Neuronal stem cell (in vitro differentiated cells): ENCODE measurements at regions not wholly inside any gene's neighbourhood (a gene's known extent, or its start where the extent isn't known, plus 50 kb on each side); places are given as distances from the start of the nearest gene placed in this dataset.

Experiments used
- DNase-seq: peaks from one replicate; pipeline ENCODE4 v3.0.0-alpha.2; 2013; ENCODE audit warnings: low spot score
- H2AFZ ChIP-seq: one replicate; pipeline ENCODE4 v1.6.1; 2013; ENCODE audit warnings: mild to moderate bottlenecking, low read length, inconsistent platforms
- H2AK5ac ChIP-seq: 2 replicates; pipeline ENCODE4 v1.6.1; 2013; ENCODE audit warnings: low read depth, mild to moderate bottlenecking, inconsistent platforms, low read length, moderate library complexity, mixed read lengths
- H2BK120ac ChIP-seq: 2 replicates; pipeline ENCODE4 v1.6.1; 2013; ENCODE audit warnings: low read depth, mild to moderate bottlenecking, inconsistent platforms, low read length, moderate library complexity, mixed read lengths
- H2BK12ac ChIP-seq: one replicate; pipeline ENCODE4 v1.6.1; 2013; ENCODE audit warnings: low read length, inconsistent platforms
- H2BK15ac ChIP-seq: 2 replicates; pipeline ENCODE4 v1.6.1; 2013; ENCODE audit warnings: mild to moderate bottlenecking, low read length, inconsistent platforms, mixed read lengths
- H2BK5ac ChIP-seq: one replicate; pipeline ENCODE4 v1.6.1; 2013; ENCODE audit warnings: inconsistent platforms, mild to moderate bottlenecking, low read length, moderate library complexity
- H3K14ac ChIP-seq: one replicate; pipeline ENCODE4 v1.6.1; 2013; ENCODE audit warnings: low read length, inconsistent platforms
- H3K18ac ChIP-seq: 2 replicates; pipeline ENCODE4 v1.6.1; 2013; ENCODE audit warnings: low read length, inconsistent platforms
- H3K23ac ChIP-seq: 2 replicates; pipeline ENCODE4 v1.6.1; 2013; ENCODE audit warnings: low read depth, mild to moderate bottlenecking, mixed read lengths, low read length, inconsistent platforms; ENCODE audit not compliant: poor library complexity
- H3K27ac ChIP-seq: replicated peaks from 3 replicates; pipeline ENCODE4 v1.5.1; 2013; ENCODE audit warnings: low read length, inconsistent platforms
- H3K27me3 ChIP-seq, 3 experiments: 2 replicates each; pipeline ENCODE4 v1.6.1; 2013; ENCODE audit warnings: low read length in 3 of 3, mild to moderate bottlenecking in 2 of 3, inconsistent platforms in 1 of 3, low read depth in 1 of 3, mixed read lengths in 1 of 3, moderate library complexity in 1 of 3; ENCODE audit not compliant: control insufficient read depth in 3 of 3, insufficient read depth in 3 of 3
- H3K36me3 ChIP-seq, 2 donors: replicated peaks in 1 of 2; 2 replicates each; pipeline ENCODE4 v1.6.1; 2013; ENCODE audit warnings: low read length in 2 of 2; ENCODE audit not compliant: control insufficient read depth in 2 of 2, insufficient read depth in 2 of 2
- H3K4ac ChIP-seq: 2 replicates; pipeline ENCODE4 v1.6.1; 2013; ENCODE audit warnings: inconsistent platforms, mild to moderate bottlenecking, low read length, moderate library complexity
- H3K4me1 ChIP-seq, 2 donors: 1 replicate in 1 of 2; 2 replicates in 1 of 2; pipeline ENCODE4 v1.6.1; 2013; ENCODE audit warnings: low read length in 2 of 2, low read depth in 1 of 2; ENCODE audit not compliant: control insufficient read depth in 2 of 2, insufficient read depth in 1 of 2
- H3K4me2 ChIP-seq: one replicate; pipeline ENCODE4 v1.6.1; 2013; ENCODE audit warnings: mild to moderate bottlenecking, low read length, inconsistent platforms; ENCODE audit not compliant: insufficient read depth, poor library complexity, severe bottlenecking
- H3K4me3 ChIP-seq, 2 donors: 2 replicates each; pipeline ENCODE4 v1.5.1; 2013; ENCODE audit warnings: low read length in 2 of 2, mild to moderate bottlenecking in 2 of 2, inconsistent platforms in 1 of 2, moderate library complexity in 1 of 2
- H3K79me1 ChIP-seq: one replicate; pipeline ENCODE4 v1.6.1; 2013; ENCODE audit warnings: low read depth, mild to moderate bottlenecking, inconsistent platforms, low read length, moderate library complexity
- H3K9ac ChIP-seq: one replicate; pipeline ENCODE4 v1.6.1; 2013; ENCODE audit warnings: mild to moderate bottlenecking, low read depth, low read length, inconsistent platforms; ENCODE audit not compliant: poor library complexity
- H3K9me3 ChIP-seq, 2 donors: replicated peaks in 1 of 2; 2 replicates each; pipeline versions ENCODE3 to v1.6.1; 2013; ENCODE audit warnings: low read length in 2 of 2, mild to moderate bottlenecking in 2 of 2, inconsistent platforms in 1 of 2, low read depth in 1 of 2, mixed read lengths in 1 of 2, moderate library complexity in 1 of 2; ENCODE audit not compliant: control insufficient read depth in 2 of 2, insufficient read depth in 1 of 2
- H4K8ac ChIP-seq: one replicate; pipeline ENCODE4 v1.6.1; 2013; ENCODE audit warnings: low read depth, mild to moderate bottlenecking, inconsistent platforms, low read length, moderate library complexity
- H4K91ac ChIP-seq: one replicate; pipeline ENCODE4 v1.6.1; 2013; ENCODE audit warnings: low read length, low read depth, mild to moderate bottlenecking, inconsistent platforms; ENCODE audit not compliant: poor library complexity
- WGBS, 2 donors: extraction: QIAGEN DNeasy Blood & Tissue Kit; methylation state at CpG; one replicate each; pipeline ENCODE4 v1.1.7; 2013; ENCODE audit warnings: missing lambda C conversion rate in 2 of 2, mixed read lengths in 1 of 2; ENCODE audit not compliant: insufficient read length in 2 of 2, insufficient replicate concordance in 1 of 2; ENCODE audit errors: extremely low coverage in 2 of 2; 5-methylcytosine and 5-hydroxymethylcytosine counted together

DNA sequence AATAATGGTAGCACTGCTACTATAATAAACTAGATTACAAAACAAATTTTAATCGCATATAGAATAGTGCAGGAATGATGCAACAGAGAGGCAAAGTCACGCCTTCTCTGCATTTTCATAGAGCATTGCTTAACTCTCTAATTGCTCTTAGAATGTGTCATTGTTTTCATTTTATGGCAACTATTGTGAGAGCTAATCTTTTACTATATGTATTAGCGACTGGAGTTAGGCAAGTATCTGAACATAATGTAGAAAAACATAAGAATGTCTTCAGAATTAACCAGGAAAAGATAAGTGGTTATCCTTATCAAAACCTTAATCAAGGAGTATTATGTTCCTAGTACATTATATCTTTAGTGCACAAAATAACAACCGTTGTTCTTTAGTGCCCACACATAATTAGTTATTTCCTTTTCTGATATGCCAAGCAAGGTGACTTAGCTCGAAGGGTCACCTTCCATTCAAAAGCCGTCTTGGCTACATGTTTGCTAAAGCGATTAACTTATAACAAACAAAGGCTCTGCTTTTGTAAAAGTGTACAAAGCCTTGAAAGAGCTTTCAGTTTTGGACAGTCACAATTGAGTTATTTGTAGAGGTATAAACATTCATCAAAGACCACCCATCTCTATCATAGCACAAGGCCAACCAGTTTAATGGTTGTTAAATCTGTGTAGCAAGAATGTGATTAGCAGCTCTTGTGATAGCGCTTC lies 1328.9 kb downstream of the ROBO2 start:
- H2BK5ac ChIP-seq, result no peak overlapping the region
- H3K4me1 ChIP-seq, result no peaks in the 10 kb centered on the region
- H3K14ac ChIP-seq, result no peak overlapping the region
- H3K36me3 ChIP-seq, result no peaks in the 10 kb centered on the region
- H3K4me3 ChIP-seq, result no peak overlapping the region
- no peak overlapping the region for H3K9ac ChIP-seq
- H3K9me3 ChIP-seq, result no peaks in the 10 kb centered on the region
- no peak overlapping the region for H2AFZ ChIP-seq
- H3K27me3 ChIP-seq, result no peaks in the 10 kb centered on the region
- H3K27ac ChIP-seq, result no peak overlapping the region
- H3K4ac ChIP-seq, result no peak overlapping the region
- H3K23ac ChIP-seq, result no peak overlapping the region
- DNase-seq, result no peak
- H2BK120ac ChIP-seq, result no peak overlapping the region
- H3K79me1 ChIP-seq, result no peaks in the 10 kb centered on the region
- no peak overlapping the region for H2BK15ac ChIP-seq
- no peak overlapping the region for H2AK5ac ChIP-seq
- no peak overlapping the region for H4K91ac ChIP-seq
- WGBS, 2 donors, result no CpG with 5 or more reads among the region's 8 CpGs
- no peak overlapping the region for H4K8ac ChIP-seq
- no peak overlapping the region for H3K18ac ChIP-seq
- H2BK12ac ChIP-seq, result no peak overlapping the region
- no peak overlapping the region for H3K4me2 ChIP-seq

- H3K18ac ChIP-seq, result no peak overlapping the region
- no peak overlapping the region for H3K4ac ChIP-seq
- H2BK5ac ChIP-seq, result no peak overlapping the region
- H2BK120ac ChIP-seq, result no peak overlapping the region
- H3K9me3 ChIP-seq, result peaks cover 6 to 14% of the 10 kb centered on the region in 2 donors
- no peak overlapping the region for H3K14ac ChIP-seq
- H2BK12ac ChIP-seq, result no peak overlapping the region
- no peaks in the 10 kb centered on the region for H3K27me3 ChIP-seq
- H3K4me3 ChIP-seq, result no peak overlapping the region
- H4K8ac ChIP-seq, result no peak overlapping the region
- no peak overlapping the region for H3K9ac ChIP-seq
- H2BK15ac ChIP-seq, result no peak overlapping the region
- H3K36me3 ChIP-seq, result no peaks in the 10 kb centered on the region
- H3K27ac ChIP-seq, result no peak overlapping the region
- no peak overlapping the region for H3K4me2 ChIP-seq
- no peak overlapping the region for H2AFZ ChIP-seq
- no peak overlapping the region for H4K91ac ChIP-seq
- no peaks in the 10 kb centered on the region for H3K4me1 ChIP-seq
- H2AK5ac ChIP-seq, result no peak overlapping the region
- no peaks in the 10 kb centered on the region for H3K79me1 ChIP-seq
- DNase-seq, result no peak
- no CpG with 5 or more reads among the region's 1 CpG for WGBS, 2 donors
- no peak overlapping the region for H3K23ac ChIP-seq
Measured at GRCh38 chr3:78390221-78390620, 1350.3 kb downstream of the ROBO2 start.

DNA sequence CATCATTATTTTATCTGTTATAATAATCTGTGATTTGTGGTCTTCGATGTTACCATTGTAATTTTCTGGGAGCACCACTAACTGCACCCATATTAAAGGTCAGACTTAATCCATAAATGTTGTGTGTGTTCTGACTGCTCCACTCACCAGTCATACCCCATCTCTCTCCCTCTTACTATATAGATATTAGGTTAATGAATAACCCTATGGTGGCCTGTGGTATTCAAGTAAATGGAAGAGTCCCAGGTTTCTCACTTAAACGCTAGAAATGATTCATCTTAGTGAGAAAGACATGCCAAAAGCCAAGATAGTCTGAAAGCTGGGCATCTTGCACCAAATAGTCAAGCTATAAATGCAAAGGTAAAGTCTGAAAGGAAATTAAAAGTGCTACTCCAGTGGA lies 1358.5 kb downstream of the ROBO2 start:
- H2BK15ac ChIP-seq, result no peak overlapping the region
- DNase-seq, result no peak
- H3K4me2 ChIP-seq, result no peak overlapping the region
- H2BK120ac ChIP-seq, result no peak overlapping the region
- no peaks in the 10 kb centered on the region for H3K27me3 ChIP-seq
- no peak overlapping the region for H3K18ac ChIP-seq
- no peaks in the 10 kb centered on the region for H3K79me1 ChIP-seq
- no peak overlapping the region for H3K27ac ChIP-seq
- H3K4me3 ChIP-seq, result no peak overlapping the region
- H3K9ac ChIP-seq, result no peak overlapping the region
- no peak overlapping the region for H2AK5ac ChIP-seq
- H3K4ac ChIP-seq, result no peak overlapping the region
- WGBS, 2 donors, result no CpG with 5 or more reads among the region's 2 CpGs
- no peaks in the 10 kb centered on the region for H3K36me3 ChIP-seq
- H3K23ac ChIP-seq, result no peak overlapping the region
- no peak overlapping the region for H4K8ac ChIP-seq
- no peak overlapping the region for H2BK5ac ChIP-seq
- no peak overlapping the region for H2BK12ac ChIP-seq
- H3K4me1 ChIP-seq, result no peaks in the 10 kb centered on the region
- no peak overlapping the region for H2AFZ ChIP-seq
- H3K14ac ChIP-seq, result no peak overlapping the region
- H4K91ac ChIP-seq, result no peak overlapping the region
- no peaks in the 10 kb centered on the region for H3K9me3 ChIP-seq

DNA sequence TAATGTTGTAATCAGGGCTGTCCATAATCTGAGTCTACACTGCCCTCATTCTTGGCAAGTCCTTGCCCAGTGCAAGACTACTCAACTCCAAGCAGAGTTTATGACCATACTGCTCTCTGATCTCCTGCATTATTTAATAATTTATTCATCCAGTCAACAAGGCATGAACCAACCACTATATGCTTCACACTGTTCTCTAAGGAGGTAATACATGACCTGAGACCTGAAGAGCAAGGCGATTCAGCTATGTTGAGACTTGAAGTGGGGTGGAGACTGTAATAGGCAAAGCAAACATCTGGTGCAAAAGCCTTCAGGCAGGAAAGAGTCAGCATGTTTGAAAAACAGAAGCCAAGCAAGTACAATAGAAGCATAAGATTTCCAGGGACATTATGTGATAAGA lies 1362.8 kb downstream of the ROBO2 start:
- Histone ChIP-seq H4K91ac (no peak overlapping the region), H2BK5ac (no peak overlapping the region), H2BK120ac (no peak overlapping the region), H3K4ac (no peak overlapping the region), H2BK12ac (no peak overlapping the region), H3K9me3 (no peaks in the 10 kb centered on the region), H3K36me3 (no peaks in the 10 kb centered on the region), H3K9ac (no peak overlapping the region), H3K27ac (no peak overlapping the region), H3K4me3 (no peak overlapping the region), H3K18ac (no peak overlapping the region), H3K14ac (no peak overlapping the region), H3K4me2 (no peak overlapping the region), H3K23ac (no peak overlapping the region), H4K8ac (no peak overlapping the region), H2AFZ (no peak overlapping the region), H3K79me1 (no peaks in the 10 kb centered on the region), H2BK15ac (no peak overlapping the region), H3K27me3 (no peaks in the 10 kb centered on the region), H3K4me1 (no peaks in the 10 kb centered on the region), H2AK5ac (no peak overlapping the region)
- no peak for DNase-seq
- no CpG with 5 or more reads among the region's 1 CpG for WGBS, 2 donors
